Progenitor cell of endocrine pancreas (in vitro differentiated cells): ENCODE measurements at regions not wholly inside any gene's neighbourhood (a gene's known extent, or its start where the extent isn't known, plus 50 kb on each side); places are given as distances from the start of the nearest gene placed in this dataset.

Source experiments
- DNase-seq: peaks from one replicate; pipeline ENCODE4 v3.0.0; 2021; ENCODE audit warnings: low spot score; ENCODE audit not compliant: unreplicated experiment
- H3K27ac Mint-ChIP-seq: 2 replicates; pipeline ENCODE4 v1.8.0; 2021; ENCODE audit warnings: mild to moderate bottlenecking, moderate library complexity, mixed read lengths
- H3K27me3 Mint-ChIP-seq: 2 replicates; pipeline ENCODE4 v1.8.0; 2021; ENCODE audit warnings: mixed read lengths
- H3K36me3 Mint-ChIP-seq: 2 replicates; pipeline ENCODE4 v1.8.0; 2022; ENCODE audit warnings: mixed read lengths; ENCODE audit not compliant: insufficient read depth
- H3K4me1 Mint-ChIP-seq: 2 replicates; pipeline ENCODE4 v1.8.0; 2021; ENCODE audit warnings: low read depth, mixed read lengths
- H3K4me3 Mint-ChIP-seq: 2 replicates; pipeline ENCODE4 v1.8.0; 2021; ENCODE audit warnings: low read depth, mild to moderate bottlenecking, moderate library complexity, mixed read lengths
- H3K9me3 Mint-ChIP-seq: 2 replicates; pipeline ENCODE4 v1.8.0; 2021; ENCODE audit warnings: low read depth, mixed read lengths
- TF ChIP-seq, protein P1 (sequence below): fragments of 200-600 bp; sonication (generic); IDR thresholded peaks from one replicate; pipeline ENCODE4 v1.5.0; 2021; ENCODE audit warnings: antibody characterized with exemption, mild to moderate bottlenecking; ENCODE audit not compliant: unreplicated experiment

DNA sequence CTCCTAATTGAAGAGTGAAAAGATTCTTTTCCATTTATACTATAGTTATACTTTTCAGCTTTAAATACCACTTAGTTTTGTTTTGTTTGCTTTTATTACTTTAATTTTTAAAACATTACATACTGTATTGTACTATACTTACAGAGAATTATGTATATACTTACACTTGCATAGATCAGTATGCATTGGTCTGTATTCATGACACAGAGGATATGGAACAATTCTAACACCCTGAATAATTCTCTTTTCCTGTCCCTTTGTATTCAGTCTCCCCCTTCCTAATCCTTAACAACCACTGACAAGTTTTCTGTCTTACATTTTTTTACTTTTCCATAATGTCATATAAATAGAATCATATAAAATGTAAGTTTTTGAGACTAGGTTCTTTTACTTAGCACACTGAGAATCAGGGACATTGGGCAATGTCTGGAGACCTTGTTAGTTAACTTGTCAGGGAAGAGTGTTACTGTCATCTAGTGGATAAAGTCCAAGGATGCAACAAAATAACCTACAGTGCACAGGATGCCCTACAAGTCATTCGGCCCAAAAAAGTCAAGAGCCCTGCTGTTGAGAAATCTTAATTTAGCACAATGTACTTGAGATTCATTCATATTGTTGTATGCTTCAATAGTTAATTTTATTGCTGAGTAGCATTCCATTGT, 95.7 kb upstream of the MCTP2 start:
- Mint-ChIP-seq H3K27me3 (peaks cover 43% of the 10 kb centered on the region), H3K4me1 (no peaks in the 10 kb centered on the region), H3K36me3 (no peaks in the 10 kb centered on the region), H3K9me3 (peaks cover 3% of the 10 kb centered on the region), H3K27ac (peak overlapping the region; percentile 19), H3K4me3 (no peak overlapping the region)
- no peak for DNase-seq
- TF ChIP-seq, protein P1, sequence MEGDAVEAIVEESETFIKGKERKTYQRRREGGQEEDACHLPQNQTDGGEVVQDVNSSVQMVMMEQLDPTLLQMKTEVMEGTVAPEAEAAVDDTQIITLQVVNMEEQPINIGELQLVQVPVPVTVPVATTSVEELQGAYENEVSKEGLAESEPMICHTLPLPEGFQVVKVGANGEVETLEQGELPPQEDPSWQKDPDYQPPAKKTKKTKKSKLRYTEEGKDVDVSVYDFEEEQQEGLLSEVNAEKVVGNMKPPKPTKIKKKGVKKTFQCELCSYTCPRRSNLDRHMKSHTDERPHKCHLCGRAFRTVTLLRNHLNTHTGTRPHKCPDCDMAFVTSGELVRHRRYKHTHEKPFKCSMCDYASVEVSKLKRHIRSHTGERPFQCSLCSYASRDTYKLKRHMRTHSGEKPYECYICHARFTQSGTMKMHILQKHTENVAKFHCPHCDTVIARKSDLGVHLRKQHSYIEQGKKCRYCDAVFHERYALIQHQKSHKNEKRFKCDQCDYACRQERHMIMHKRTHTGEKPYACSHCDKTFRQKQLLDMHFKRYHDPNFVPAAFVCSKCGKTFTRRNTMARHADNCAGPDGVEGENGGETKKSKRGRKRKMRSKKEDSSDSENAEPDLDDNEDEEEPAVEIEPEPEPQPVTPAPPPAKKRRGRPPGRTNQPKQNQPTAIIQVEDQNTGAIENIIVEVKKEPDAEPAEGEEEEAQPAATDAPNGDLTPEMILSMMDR = no peak

DNA sequence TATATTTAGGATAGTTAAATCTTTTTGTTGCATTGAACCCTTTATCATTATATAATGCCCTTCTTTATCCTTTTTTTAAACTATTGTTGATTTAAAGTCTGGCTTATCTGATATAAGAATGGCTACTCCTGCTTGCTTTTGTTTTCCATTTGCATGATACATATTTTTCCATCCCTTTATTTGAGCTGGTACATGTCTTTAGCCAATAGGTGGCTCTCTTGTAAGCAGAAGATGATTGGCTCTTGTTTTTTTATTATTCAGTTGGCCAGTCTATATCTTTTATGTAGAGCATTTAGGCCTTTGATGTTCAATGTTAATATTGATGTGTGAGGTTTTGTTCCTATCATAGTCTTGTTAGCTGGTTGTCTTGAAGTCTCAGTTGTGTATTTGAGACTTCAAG, 99.5 kb upstream of the MCTP2 start:
- H3K4me3 Mint-ChIP-seq = no peak overlapping the region
- TF ChIP-seq, protein P1 = no peak
- H3K27ac Mint-ChIP-seq = no peak overlapping the region
- peaks cover 3% of the 10 kb centered on the region for H3K9me3 Mint-ChIP-seq
- H3K27me3 Mint-ChIP-seq = peaks cover 45% of the 10 kb centered on the region
- H3K36me3 Mint-ChIP-seq = no peaks in the 10 kb centered on the region
- DNase-seq = no peak
- no peaks in the 10 kb centered on the region for H3K4me1 Mint-ChIP-seq

DNA sequence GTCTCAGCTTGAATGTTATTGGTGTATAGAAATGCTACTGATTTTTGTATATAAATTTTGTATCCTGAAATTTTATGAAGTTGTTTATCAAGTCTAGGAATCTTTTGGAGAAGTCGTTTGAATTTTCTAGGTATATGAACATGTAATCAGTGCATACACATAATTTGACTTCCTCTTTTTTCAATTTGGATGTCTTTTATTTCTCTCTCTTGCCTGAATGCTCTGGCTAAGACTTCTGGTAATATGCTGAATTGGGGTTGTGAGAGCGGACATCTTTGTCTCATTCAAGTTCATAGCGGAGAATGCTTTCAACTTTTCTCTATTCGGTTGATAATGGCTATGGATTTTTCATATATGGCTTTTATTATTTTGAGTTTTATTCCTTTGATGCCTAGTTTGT, 100.9 kb upstream of the MCTP2 start:
- DNase-seq = no peak
- Mint-ChIP-seq H3K36me3 (no peaks in the 10 kb centered on the region), H3K27me3 (peaks cover 52% of the 10 kb centered on the region), H3K4me1 (no peaks in the 10 kb centered on the region), H3K9me3 (peaks cover 3% of the 10 kb centered on the region), H3K4me3 (no peak overlapping the region), H3K27ac (no peak overlapping the region)
- TF ChIP-seq, protein P1 = no peak

DNA sequence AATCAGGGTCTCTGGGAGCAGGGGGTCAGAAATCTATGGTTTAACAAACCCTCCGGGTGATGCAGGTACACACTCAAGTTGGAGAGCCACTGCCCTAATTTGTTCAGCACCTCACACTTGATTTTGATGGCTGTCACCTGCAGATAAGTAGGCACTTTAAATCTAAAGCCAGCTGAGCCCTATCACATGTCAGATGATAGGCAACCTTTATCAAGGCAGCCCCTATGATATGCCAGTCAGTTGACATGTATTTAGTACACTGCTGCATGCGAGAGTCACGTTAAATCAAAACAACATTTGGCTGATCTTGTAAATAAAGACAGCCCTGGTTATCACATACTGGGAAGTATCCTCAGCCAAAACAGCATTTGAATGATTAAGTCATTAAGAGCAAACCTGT, 104.4 kb upstream of the MCTP2 start:
- DNase-seq = no peak
- no peak overlapping the region for H3K27ac Mint-ChIP-seq
- no peaks in the 10 kb centered on the region for H3K4me1 Mint-ChIP-seq
- TF ChIP-seq, protein P1 = no peak
- no peak overlapping the region for H3K4me3 Mint-ChIP-seq
- H3K9me3 Mint-ChIP-seq = no peaks in the 10 kb centered on the region
- H3K36me3 Mint-ChIP-seq = no peaks in the 10 kb centered on the region
- H3K27me3 Mint-ChIP-seq = peaks cover 71% of the 10 kb centered on the region

DNA sequence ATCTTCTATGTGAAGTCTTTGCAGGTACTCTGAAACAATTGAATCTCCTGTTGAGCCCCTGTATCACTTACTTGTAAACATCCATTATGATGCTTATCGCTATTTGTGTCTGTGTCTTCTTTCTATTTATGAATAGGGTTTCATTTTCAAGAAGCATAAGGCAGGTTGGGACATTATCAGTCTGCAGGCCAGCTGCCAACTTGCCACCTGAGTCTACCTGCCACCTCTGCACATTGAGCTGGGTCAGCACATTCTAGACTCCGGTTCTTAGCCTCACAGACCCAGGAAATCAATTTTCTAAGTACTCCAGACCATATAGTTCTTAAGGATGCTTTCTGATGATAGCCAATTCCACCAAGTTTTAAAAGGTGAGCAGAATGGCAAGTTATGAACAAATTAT, 105.7 kb upstream of the MCTP2 start:
- TF ChIP-seq, protein P1 = no peak
- Mint-ChIP-seq H3K4me3 (no peak overlapping the region), H3K9me3 (no peaks in the 10 kb centered on the region), H3K36me3 (no peaks in the 10 kb centered on the region), H3K27ac (no peak overlapping the region), H3K27me3 (peaks cover 77% of the 10 kb centered on the region), H3K4me1 (no peaks in the 10 kb centered on the region)
- no peak for DNase-seq
